ENCODE measurements at regions not wholly inside any gene's neighbourhood (a gene's known extent, or its start where the extent isn't known, plus 50 kb on each side); places are given as distances from the start of the nearest gene placed in this dataset.

GRCh38 chr10:4202938-4203337 is 417.9 kb upstream of the KLF6 start:
- DNase-seq: peak in 2 of 3 donors; percentile 56 to 80

DNA sequence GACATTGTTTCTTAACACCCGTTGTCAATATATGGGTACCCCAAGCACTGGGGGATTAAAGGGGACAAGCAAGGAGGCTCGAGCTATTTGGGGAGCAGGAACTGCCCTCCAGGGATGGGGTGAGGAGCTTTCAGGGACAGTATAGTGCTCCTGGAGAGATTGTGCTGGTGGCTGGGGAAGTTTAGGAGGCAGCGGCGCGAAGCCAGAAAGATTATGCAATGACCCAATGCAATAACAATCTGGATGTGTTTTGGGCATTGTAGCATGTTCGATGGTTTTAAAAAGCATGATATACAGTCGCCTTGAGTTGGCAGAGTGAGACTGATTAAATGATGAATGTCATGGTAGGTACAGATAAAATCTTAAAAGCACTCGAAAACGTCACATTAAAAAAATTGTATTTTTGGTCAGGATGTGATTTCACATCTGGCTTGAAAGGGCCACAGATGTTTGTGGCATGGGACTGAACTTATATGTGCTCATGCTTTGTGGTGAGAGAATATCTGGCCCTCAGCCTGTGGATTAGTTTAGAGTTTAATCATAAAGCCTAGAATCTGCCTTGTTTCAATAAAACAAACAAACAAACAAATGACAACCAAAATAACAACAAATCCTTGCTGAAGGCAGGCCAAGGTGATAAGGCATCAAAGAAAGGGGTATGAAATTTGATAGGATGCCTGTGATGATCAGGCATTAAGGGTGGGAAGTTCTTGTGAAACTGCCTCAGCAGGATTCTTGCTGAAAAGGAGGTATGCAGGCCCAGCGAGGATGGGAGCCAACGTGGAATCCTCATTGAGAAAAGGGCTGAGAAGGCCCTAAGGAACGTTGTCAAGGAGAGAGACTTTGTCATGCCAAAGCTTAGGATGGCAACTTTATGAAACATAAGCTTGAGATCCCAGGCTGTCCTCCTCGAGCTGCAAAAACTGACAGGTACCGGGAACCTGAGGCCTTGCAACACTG is 417.1 kb upstream of the KLF6 start:
- peak in 1 of 3 donors; percentile 80 for DNase-seq

DNA sequence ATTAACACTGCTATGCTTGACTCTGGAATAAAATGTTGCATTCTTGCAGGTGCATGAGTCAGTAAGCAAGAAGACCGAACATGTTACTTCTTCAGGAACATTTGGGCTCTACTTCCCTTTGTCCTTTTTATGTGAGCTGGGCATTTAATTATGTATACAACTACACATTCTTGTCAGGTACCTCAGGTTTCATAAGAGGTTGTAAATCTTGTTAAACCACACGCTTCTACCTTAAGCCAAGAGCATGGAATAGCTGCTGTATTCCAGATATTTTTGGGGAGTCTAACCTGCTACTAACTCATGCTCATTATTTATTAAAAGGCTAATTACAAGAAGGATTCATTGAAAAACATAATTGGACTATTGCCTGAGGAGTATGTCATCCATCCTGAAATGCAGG is 414.2 kb upstream of the KLF6 start:
- DNase-seq: no peak

- no peak for DNase-seq
Measured at GRCh38 chr10:4198216-4198615, 413.2 kb upstream of the KLF6 start.

DNA sequence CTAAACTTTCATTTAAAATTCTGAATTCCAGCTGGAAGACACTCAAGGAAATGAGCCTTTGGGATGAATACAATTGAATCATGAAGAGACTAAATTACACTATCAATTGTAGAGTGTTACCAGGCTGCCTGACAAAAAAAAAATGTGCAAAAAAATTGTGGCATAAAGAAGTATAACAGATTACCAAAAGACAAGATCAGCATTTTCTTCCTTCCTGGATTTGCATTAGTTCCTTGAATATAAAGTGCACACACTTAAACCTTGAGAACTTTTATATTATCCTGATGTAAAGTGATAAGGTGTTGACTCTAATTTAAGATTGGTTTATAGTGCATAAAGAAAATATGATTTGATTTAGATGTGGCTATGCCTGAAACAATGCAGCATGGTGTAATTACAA is 412.7 kb upstream of the KLF6 start:
- DNase-seq: peak in 1 of 3 donors; percentile 40

GRCh38 chr10:4196771-4197390 is 411.9 kb upstream of the KLF6 start:
- peak in 1 of 3 donors; percentile 85 for DNase-seq

DNA sequence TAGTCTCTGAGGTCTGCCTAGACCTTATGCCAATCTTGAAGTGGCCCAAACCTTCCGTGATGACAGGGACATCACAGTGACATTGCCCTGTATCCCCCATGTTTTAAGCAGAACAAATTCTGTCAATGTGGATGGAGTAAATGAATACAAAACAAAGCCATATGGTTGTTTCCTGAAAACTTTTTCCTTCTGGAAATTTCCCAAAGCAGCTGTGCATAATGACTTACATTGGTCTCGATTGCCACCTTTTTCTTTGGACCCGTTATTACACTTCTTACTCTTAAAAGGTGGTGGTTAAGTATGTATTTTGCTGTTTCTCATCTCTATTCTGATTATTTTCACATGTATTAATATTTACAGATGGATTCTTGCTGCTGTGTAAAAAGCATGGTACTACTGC is 411.2 kb upstream of the KLF6 start:
- DNase-seq: peak in 1 of 3 donors; percentile 83

DNA sequence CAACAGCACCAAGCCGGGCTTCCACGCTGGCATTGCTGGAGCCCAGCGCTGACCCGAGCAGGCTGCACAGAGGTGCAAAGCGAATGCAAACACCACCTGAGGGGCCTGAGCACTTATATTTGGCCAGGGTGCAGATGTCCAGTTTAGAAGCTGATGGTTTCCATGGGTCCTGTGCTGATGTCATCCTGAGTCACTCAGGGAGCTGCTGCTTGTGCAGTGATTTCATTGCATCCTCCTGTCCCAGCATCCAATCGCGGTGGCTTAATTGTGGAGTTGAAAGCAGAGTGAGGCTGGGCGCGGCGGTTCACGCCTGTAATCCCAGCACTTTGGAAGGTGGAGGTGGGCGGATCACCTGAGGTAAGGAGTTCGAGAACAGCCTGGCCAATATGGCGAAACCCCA is 410.2 kb upstream of the KLF6 start:
- no peak for DNase-seq

DNA sequence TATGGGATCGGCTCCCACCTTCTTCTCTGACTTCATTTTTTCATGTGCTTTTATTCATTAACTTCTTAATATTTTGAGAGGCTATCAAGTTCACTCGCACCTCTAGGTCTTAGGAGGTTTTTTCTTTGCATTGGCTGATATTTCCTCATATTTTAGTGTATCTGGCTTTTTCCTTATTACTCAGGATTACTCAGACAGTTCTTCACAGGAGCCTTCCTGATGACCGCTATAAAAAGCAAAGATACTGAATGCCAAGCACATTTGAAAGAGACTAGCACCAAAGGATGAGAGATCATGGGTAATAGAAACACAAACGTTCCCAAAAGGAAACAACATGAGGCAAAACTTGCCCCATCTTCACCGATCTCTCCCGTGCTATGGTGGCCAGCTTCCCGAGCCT is 409.2 kb upstream of the KLF6 start:
- DNase-seq: no peak

GRCh38 chr10:4191894-4192293 is 406.9 kb upstream of the KLF6 start:
- no peak for DNase-seq

DNA sequence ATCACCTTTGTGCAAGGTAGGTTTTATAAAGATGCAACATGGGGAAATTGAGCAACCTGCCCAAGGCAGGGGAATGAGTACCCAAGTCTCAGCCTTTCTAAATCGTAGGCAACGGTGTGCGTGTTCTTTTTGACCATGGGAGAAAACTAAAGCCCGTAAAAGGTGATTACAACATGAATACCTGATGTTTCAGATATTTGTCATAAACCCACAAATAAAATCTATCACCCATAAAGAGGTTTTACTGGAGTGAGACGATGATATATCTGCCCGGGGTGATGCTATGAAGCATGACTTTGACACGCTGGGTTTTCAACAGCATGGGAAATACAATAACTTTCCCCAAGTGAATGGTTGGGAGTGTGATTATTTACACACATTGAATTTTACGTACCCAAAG is 406.3 kb upstream of the KLF6 start:
- DNase-seq: no peak

- no peak for DNase-seq
Measured at GRCh38 chr10:4190876-4191275, 405.9 kb upstream of the KLF6 start.

DNA sequence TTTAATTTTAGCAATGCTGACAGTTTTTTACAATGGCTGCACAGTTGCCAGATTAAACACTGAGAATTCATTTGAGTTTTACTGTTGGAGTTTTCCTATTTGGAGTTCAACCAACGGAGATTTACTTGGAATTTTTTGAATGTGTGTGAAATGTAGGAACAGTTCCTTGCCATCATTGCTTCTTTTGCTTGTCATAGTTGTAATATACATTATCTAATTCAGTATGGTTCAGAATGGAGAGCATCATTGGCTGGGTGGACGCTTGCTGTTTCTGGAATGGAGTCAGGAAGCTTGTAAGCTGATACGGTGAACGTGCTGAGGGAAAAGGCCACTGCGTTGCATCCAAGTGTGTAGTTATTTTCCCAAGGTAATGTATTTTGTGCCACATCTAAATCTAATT is 404.3 kb upstream of the KLF6 start:
- DNase-seq: peak in 1 of 3 donors; percentile 77

DNA sequence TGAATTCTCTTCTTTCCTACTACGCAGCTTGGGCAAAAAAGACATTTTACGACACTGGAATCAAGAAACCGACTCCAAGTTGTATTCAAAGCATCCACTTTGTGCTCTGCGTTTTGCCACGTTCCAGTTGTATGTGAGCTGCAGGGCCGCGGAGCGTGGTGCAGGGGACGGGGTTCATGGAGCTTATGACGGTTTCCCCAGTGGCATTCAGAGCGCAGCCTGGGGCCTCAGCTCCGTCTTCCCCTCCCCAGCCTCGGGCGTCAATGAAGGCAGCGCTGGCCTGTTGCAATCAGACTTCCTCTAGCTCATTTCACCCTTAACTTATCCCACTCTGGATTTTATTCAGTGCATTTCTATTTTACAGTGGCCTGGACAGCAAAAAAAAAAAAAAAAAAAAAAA is 403.4 kb upstream of the KLF6 start:
- no peak for DNase-seq

DNA sequence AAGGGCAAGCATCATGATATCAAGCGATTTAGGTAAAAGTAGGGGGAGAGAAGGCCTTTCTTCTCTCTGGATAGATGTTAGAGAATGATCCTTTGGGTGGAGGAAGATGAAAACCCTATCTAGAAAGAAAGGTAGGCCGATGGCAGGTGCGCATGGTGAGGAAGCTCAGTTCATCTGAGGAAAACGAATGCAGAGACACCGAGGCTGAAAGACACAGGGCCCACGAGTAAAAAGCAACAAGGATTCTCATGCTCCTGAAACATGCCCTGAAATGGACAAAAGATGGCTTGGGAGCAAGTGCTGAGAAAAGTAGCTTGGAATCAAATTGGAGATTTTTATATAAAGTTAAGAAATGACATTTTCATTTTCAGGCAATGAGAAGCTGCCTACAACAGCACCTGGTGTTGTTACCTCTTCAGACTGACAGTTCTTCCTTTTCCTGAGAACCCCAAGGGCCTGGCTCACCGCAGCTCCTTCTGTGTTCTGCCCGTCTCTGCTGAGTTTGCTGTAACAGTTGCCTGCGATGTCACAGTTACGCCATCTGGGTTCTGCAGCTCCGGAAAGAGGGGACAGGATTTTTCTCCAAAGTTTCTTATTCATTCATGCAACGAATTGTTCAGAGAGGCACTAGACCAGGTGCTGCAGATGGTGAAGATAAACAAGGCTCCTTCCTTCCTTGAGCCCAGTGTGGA is 402.0 kb upstream of the KLF6 start:
- DNase-seq: no peak

- peak in 2 of 3 donors; percentile 74 to 91 for DNase-seq
Measured at GRCh38 chr10:4183761-4184261, 398.8 kb upstream of the KLF6 start.

- DNase-seq: peak in 1 of 3 donors; percentile 69
Measured at GRCh38 chr10:4181621-4182049, 396.6 kb upstream of the KLF6 start.

GRCh38 chr10:4181081-4181480 is 396.1 kb upstream of the KLF6 start:
- no peak for DNase-seq

- peak in 2 of 3 donors; percentile 81 to 91 for DNase-seq
Measured at GRCh38 chr10:4177791-4178190, 392.8 kb upstream of the KLF6 start.

DNA sequence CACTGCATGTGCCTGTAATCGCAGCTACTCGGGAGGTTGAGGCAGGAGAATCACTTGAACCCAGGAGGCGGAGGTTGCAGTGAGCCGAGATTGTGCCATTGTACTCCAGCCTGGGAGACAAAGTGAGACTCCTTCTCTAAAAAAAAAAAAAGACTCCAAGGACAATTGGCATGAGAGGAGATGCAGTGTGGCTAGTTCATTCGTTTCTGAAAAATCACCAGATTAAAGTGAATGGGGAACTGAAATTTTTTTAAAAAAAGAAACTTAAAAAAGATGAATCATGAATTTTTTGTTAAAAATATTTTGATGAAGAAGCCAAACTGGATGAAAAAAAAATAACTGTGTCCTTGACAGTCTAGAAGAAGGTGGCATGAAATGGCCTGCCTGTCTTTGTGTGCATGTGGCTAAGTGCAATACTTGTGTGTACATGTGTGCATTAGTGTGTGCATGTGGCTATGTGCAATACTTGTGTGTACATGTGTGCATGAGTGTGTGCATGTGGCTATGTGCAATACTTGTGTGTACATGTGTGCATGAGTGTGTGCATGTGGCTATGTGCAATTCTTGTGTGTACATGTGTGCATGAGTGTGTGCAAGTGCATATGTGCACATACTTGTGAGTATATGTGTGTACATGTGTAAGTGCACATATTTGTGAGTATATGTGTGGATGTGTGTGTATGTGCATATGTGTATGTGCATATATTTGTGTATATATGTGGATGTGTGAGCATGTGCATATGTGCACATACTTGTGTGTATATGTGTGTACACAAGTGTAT is 391.7 kb upstream of the KLF6 start:
- no peak for DNase-seq

DNA sequence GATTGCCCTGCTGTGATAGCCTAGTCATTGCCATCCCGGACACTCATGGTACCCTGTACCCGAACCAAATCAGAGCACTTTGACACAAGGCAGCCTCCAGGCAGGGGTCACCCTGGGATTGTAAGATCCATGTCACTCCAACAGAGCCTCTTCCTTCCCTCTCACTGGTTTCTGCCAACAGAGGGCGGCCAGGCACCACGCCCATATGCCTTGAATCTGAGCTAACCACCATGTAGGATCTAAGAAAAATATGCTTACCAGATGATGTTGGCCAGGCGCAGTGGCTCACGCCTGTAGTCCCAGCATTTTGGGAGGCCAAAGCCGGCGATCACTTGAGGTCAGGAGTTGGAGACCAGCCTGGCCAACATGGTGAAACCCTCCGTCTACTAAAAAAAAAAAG is 389.2 kb upstream of the KLF6 start:
- DNase-seq: no peak

Measured in muscle of back (tissue), 3 donors.